Chondrocyte (in vitro differentiated cells): ENCODE measurements at regions not wholly inside any gene's neighbourhood (a gene's known extent, or its start where the extent isn't known, plus 50 kb on each side); places are given as distances from the start of the nearest gene placed in this dataset.
"Not testable (repeated sequence)": the region's sequence is repeated elsewhere in the genome, so short reads cannot be mapped to it uniquely, and the experiment has no call there.

Experiments used
- DNase-seq: peaks from one replicate; pipeline ENCODE4 v3.0.0; 2021; ENCODE audit warnings: mixed read lengths, low spot score
- H3K27ac Mint-ChIP-seq: one replicate; pipeline ENCODE4 v1.8.0; 2021; ENCODE audit warnings: mild to moderate bottlenecking, moderate library complexity, mixed read lengths; ENCODE audit not compliant: unreplicated experiment
- H3K27me3 Mint-ChIP-seq: 2 replicates; pipeline ENCODE4 v1.8.0; 2021; ENCODE audit warnings: low read depth, mixed read lengths
- H3K36me3 Mint-ChIP-seq: 2 replicates; pipeline ENCODE4 v1.8.0; 2021; ENCODE audit warnings: low read depth, mixed read lengths
- H3K4me1 Mint-ChIP-seq: 2 replicates; pipeline ENCODE4 v1.8.0; 2021; ENCODE audit warnings: low read depth, mild to moderate bottlenecking, mixed read lengths
- H3K4me3 Mint-ChIP-seq: one replicate; pipeline ENCODE4 v1.8.0; 2021; ENCODE audit warnings: mild to moderate bottlenecking, moderate library complexity, mixed read lengths; ENCODE audit not compliant: unreplicated experiment
- H3K9me3 Mint-ChIP-seq: 2 replicates; pipeline ENCODE4 v1.8.0; 2021; ENCODE audit warnings: low read depth, mixed read lengths
- TF ChIP-seq, protein P1 (sequence below): fragments of 200-600 bp; sonication (generic); IDR thresholded peaks from 2 replicates; pipeline ENCODE4 v1.5.0; 2021; ENCODE audit warnings: antibody characterized with exemption, mild to moderate bottlenecking, moderate library complexity

DNA sequence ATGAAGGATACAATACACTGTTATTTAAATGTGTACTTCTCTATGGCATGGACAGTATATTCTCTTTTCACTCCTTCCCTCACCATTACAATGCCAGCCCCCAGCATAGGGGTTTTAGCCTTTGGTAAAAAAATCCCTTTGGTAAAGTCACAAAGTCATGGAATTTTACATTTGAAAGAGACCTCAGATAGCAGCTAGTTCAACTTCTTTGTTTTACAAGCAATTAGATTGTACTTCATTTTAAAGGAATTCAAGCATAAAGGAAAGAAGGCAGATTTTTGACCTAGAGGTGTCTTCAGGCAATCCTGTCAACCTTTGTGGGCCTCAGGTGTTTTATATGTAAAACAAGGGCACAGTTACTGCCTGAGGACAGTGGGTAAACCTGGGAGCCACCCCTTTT, 1188.4 kb upstream of the AUTS2 start:
- H3K4me1 Mint-ChIP-seq = no peaks in the 10 kb centered on the region
- H3K9me3 Mint-ChIP-seq = no peaks in the 10 kb centered on the region
- TF ChIP-seq, protein P1, sequence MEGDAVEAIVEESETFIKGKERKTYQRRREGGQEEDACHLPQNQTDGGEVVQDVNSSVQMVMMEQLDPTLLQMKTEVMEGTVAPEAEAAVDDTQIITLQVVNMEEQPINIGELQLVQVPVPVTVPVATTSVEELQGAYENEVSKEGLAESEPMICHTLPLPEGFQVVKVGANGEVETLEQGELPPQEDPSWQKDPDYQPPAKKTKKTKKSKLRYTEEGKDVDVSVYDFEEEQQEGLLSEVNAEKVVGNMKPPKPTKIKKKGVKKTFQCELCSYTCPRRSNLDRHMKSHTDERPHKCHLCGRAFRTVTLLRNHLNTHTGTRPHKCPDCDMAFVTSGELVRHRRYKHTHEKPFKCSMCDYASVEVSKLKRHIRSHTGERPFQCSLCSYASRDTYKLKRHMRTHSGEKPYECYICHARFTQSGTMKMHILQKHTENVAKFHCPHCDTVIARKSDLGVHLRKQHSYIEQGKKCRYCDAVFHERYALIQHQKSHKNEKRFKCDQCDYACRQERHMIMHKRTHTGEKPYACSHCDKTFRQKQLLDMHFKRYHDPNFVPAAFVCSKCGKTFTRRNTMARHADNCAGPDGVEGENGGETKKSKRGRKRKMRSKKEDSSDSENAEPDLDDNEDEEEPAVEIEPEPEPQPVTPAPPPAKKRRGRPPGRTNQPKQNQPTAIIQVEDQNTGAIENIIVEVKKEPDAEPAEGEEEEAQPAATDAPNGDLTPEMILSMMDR = no peak
- no peak overlapping the region for H3K27ac Mint-ChIP-seq
- no peak for DNase-seq
- H3K4me3 Mint-ChIP-seq = no peak overlapping the region
- no peaks in the 10 kb centered on the region for H3K36me3 Mint-ChIP-seq
- H3K27me3 Mint-ChIP-seq = peaks cover 3% of the 10 kb centered on the region

DNA sequence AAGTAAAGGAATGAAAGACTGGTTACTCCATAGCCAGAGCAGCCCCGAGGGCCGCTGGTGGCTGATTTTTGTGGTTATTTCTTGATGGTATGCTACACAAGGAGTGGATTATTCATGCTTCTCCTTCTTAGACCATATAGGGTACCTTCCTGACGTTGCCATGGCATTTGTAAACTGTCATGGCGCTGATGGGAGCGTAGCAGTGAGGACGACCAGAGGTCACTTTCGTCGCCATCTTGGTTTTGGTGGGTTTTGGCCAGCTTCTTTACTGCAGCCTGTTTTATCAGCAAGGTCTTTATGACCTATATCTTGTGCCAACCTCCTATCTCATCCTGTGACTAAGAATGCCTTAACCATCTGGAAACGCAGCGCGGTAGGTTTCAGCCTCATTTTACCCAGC, 1187.6 kb upstream of the AUTS2 start:
- not testable (repeated sequence) for H3K9me3 Mint-ChIP-seq, DNase-seq, H3K36me3 Mint-ChIP-seq, H3K27me3 Mint-ChIP-seq, H3K27ac Mint-ChIP-seq, H3K4me3 Mint-ChIP-seq, H3K4me1 Mint-ChIP-seq

DNA sequence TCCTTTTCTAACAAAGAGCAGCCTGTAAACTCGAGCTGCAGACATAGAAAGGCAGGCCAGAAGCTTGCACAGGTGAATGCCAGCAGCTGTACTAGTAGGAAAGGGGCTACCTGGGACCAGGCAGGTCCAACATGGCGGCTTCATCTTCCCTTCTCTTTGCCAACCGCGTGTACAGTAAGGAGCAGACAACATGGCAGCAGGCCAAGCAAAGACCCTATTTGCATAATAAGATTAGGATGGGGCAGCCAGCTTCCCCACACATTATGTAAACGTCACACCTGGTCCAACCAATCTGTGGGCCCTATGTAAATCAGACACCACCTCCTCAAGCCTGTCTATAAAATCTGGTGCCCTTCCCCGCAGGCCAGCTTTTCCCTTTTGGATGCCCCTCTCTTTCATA, 1186.5 kb upstream of the AUTS2 start:
- Mint-ChIP-seq H3K36me3 (no peaks in the 10 kb centered on the region), H3K4me3 (no peak overlapping the region), H3K4me1 (no peaks in the 10 kb centered on the region), H3K9me3 (no peaks in the 10 kb centered on the region), H3K27me3 (peaks cover under 1% of the 10 kb centered on the region), H3K27ac (no peak overlapping the region)
- TF ChIP-seq, protein P1 = no peak
- DNase-seq = no peak

DNA sequence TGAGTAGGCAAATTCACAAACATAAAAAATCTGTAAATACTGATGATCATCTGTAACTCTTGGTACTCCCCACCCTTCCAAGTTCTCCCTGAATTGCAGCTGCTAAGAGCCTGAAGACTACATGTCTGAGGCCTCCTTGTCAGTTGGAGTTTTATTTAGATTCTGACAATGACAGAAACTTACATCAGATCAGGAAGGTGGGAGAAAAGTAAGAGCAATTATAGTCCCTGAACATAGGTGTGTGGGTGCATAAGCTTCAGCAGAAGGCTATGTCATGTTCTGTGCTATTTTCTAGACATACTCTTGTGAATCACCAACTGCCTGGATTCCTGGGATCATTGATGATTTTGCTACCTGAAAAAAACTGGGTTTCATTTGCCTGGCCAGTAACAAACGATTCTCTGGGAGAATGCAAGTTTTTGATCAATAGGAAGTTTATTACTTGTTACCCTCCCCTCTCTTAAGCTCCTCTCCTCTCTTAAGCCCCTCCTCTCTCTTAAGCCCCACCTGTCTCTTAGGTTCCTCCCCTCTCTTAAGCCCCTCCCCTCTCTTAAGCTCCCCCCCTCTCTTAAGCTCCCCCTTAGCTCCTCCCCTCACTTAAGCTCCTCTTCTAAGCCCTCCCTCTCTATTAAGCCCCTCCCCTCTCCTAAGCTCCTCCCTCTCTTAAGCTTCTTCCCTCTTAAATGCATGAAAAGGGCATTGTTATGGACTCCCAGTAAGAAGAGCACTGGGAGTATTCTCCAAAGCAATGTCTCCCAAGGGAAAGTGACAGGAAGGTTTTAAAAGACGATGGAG, 1183.4 kb upstream of the AUTS2 start:
- H3K27me3 Mint-ChIP-seq = no peaks in the 10 kb centered on the region
- TF ChIP-seq, protein P1 = no peak
- H3K9me3 Mint-ChIP-seq = no peaks in the 10 kb centered on the region
- no peaks in the 10 kb centered on the region for H3K4me1 Mint-ChIP-seq
- H3K4me3 Mint-ChIP-seq = no peak overlapping the region
- DNase-seq = no peak
- H3K36me3 Mint-ChIP-seq = no peaks in the 10 kb centered on the region
- H3K27ac Mint-ChIP-seq = no peak overlapping the region

DNA sequence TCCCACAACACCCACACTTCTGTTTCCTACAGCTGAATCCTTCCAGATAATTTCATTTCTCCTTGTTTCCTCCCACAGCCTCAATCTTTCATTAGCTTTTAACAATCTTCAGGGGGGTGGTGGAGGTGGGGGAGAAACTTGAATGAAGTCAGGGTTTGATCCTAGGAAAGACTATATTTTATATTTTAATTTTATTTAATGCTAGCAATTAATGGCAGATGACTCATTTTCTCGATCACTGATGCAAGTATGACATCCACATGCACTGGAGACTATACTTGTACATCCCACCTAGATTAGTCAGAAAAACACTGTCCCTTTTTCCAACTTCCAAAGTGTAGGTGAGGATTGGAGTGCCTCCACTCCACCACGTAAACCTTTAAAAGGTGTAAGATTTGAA, 1181.3 kb upstream of the AUTS2 start:
- no peaks in the 10 kb centered on the region for H3K36me3 Mint-ChIP-seq
- no peaks in the 10 kb centered on the region for H3K27me3 Mint-ChIP-seq
- peaks cover 14% of the 10 kb centered on the region for H3K4me1 Mint-ChIP-seq
- H3K4me3 Mint-ChIP-seq = no peak overlapping the region
- TF ChIP-seq, protein P1 = no peak
- no peak for DNase-seq
- no peaks in the 10 kb centered on the region for H3K9me3 Mint-ChIP-seq
- H3K27ac Mint-ChIP-seq = no peak overlapping the region

DNA sequence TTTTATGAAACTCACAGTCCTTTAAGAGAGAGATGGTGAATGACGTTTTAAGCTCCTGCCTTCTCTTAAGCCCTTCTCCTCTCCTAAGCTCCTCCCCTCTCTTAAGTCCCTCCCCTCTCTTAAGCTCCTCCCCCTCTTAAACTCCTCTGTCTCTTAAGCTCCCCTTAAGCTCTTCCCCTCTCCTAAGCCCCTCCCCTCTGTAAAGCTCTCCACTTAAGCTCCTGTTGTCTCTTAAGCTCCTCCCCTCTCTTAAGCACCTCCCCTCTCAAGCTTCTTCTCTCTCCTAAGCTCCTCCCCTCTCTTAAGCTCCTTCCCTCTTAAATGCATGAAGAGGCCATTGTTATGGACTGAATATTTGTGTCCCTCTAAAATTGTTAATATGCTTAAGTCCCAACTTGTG, 1180.6 kb upstream of the AUTS2 start:
- no peak overlapping the region for H3K4me3 Mint-ChIP-seq
- H3K9me3 Mint-ChIP-seq = no peaks in the 10 kb centered on the region
- no peaks in the 10 kb centered on the region for H3K27me3 Mint-ChIP-seq
- H3K27ac Mint-ChIP-seq = no peak overlapping the region
- H3K4me1 Mint-ChIP-seq = peaks cover 16% of the 10 kb centered on the region
- DNase-seq = no peak
- H3K36me3 Mint-ChIP-seq = no peaks in the 10 kb centered on the region
- TF ChIP-seq, protein P1 = no peak
